Esophagus squamous epithelium (tissue), 5 donors: ENCODE measurements at regions not wholly inside any gene's neighbourhood (a gene's known extent, or its start where the extent isn't known, plus 50 kb on each side); places are given as distances from the start of the nearest gene placed in this dataset.

Experiments used
- DNase-seq: peaks from one replicate; lab custom pipeline; 2025; lab: John Stamatoyannopoulos, UW
- H3K27ac ChIP-seq, 4 donors: fragments of 200-600 bp; sonication (generic); one replicate each; pipeline ENCODE4 v1.5.1; 2016 to 2019; ENCODE audit warnings: mild to moderate bottlenecking in 1 of 4
- H3K27me3 ChIP-seq, 4 donors: fragments of 200-600 bp; sonication (generic); 1 replicate in 3 of 4; 2 replicates in 1 of 4; pipeline versions ENCODE4 v1.5.1 to v1.6.0; 2017 to 2021; ENCODE audit warnings: antibody characterized with exemption in 1 of 4
- H3K36me3 ChIP-seq, 3 donors: fragments of 200-600 bp; sonication (generic); one replicate each; pipeline ENCODE4 v1.5.1; 2016 to 2019
- H3K4me1 ChIP-seq, 3 donors: fragments of 200-600 bp; sonication (generic); one replicate each; pipeline ENCODE4 v1.5.1; 2017 to 2019
- H3K4me3 ChIP-seq, 4 donors: fragments of 200-600 bp; sonication (generic); 1 replicate in 3 of 4; 2 replicates in 1 of 4; pipeline ENCODE4 v1.5.1; 2016 to 2019; ENCODE audit warnings: mild to moderate bottlenecking in 2 of 4, moderate library complexity in 1 of 4
- H3K9me3 ChIP-seq, 3 donors: fragments of 200-600 bp; sonication (generic); one replicate each; pipeline ENCODE4 v1.5.1; 2016 to 2019
- CTCF ChIP-seq, 6 experiments: fragments of 450-650 bp in 4 of 6; fragments of 200-600 bp in 2 of 6; sonication (generic) in 2 of 6; IDR thresholded peaks; one replicate each; pipeline ENCODE4 v1.5.1; 2016 to 2019; ENCODE audit warnings: antibody characterized with exemption in 6 of 6, mild to moderate bottlenecking in 4 of 6, moderate library complexity in 4 of 6
- POLR2A ChIP-seq, 4 donors: fragments of 450-650 bp; IDR thresholded peaks; one replicate each; pipeline ENCODE4 v1.6.1; 2017; ENCODE audit warnings: antibody characterized with exemption in 4 of 4, mild to moderate bottlenecking in 4 of 4, moderate library complexity in 3 of 4
- WGBS, 2 donors: methylation state at CpG; one replicate each; pipeline ENCODE4 v1.1.5; 2018; 5-methylcytosine and 5-hydroxymethylcytosine counted together
- intact Hi-C: fragments of 100-400 bp; cut with DNase I; formaldehyde crosslinking; loops from one replicate; pipeline ENCODE4 v1.15.0; 2022
- donor health status: DM: yes; HTN: yes; CAD: no.

- H3K9me3 ChIP-seq: peaks cover 0 to 9% (median 0%) of the 10 kb centered on the region in 3 donors
- no peak overlapping the region for H3K4me3 ChIP-seq
- H3K27me3 ChIP-seq: no peaks in the 10 kb centered on the region
- no peak for DNase-seq
- no peaks in the 10 kb centered on the region for H3K36me3 ChIP-seq
- H3K4me1 ChIP-seq: no peaks in the 10 kb centered on the region
- TF ChIP-seq CTCF (IDR thresholded peaks at IDR 0.05) (no peak), POLR2A (IDR thresholded peaks at IDR 0.05) (no peak)
- intact Hi-C loops: no loop called here
- 83 to 89% methylated on average over 2 of the region's 2 CpGs for WGBS, 2 donors
- no peak overlapping the region for H3K27ac ChIP-seq
These were observed 89.9 kb upstream of the DHX15 start for GRCh38 chr4:24674279-24674678.

GRCh38 chr4:24675721-24676389 lies 91.5 kb upstream of the DHX15 start:
- Histone ChIP-seq H3K27ac (no peak overlapping the region), H3K36me3 (no peaks in the 10 kb centered on the region), H3K4me1 (no peaks in the 10 kb centered on the region), H3K4me3 (no peak overlapping the region), H3K27me3 (no peaks in the 10 kb centered on the region), H3K9me3 (peaks cover 0 to 9% (median 0%) of the 10 kb centered on the region in 3 donors)
- TF ChIP-seq POLR2A (IDR thresholded peaks at IDR 0.05): no peak
- no peak for TF ChIP-seq CTCF (IDR thresholded peaks at IDR 0.05)
- WGBS, 2 donors: 31 to 64% methylated on average over 1 to 2 of the region's 2 CpGs
- no peak for DNase-seq
- intact Hi-C loops: no loop called here

- no peaks in the 10 kb centered on the region for H3K4me1 ChIP-seq
- H3K4me3 ChIP-seq: no peak overlapping the region
- H3K27ac ChIP-seq: no peak overlapping the region
- intact Hi-C loops: no loop called here
- peaks cover 0 to 9% (median 0%) of the 10 kb centered on the region in 3 donors for H3K9me3 ChIP-seq
- no peak for TF ChIP-seq POLR2A (IDR thresholded peaks at IDR 0.05)
- TF ChIP-seq CTCF (IDR thresholded peaks at IDR 0.05): no peak
- H3K36me3 ChIP-seq: no peaks in the 10 kb centered on the region
- H3K27me3 ChIP-seq: no peaks in the 10 kb centered on the region
- 59% methylated on average over 4 of the region's 4 CpGs for WGBS, 2 donors
- DNase-seq: no peak
These were observed 93.6 kb upstream of the DHX15 start for GRCh38 chr4:24677909-24678308.

- H3K27me3 ChIP-seq: no peaks in the 10 kb centered on the region
- H3K4me1 ChIP-seq: no peaks in the 10 kb centered on the region
- H3K4me3 ChIP-seq: no peak overlapping the region
- intact Hi-C loops: no loop called here
- TF ChIP-seq CTCF (IDR thresholded peaks at IDR 0.05) (no peak), POLR2A (IDR thresholded peaks at IDR 0.05) (no peak)
- H3K27ac ChIP-seq: no peak overlapping the region
- H3K9me3 ChIP-seq: peaks cover 0 to 4% (median 0%) of the 10 kb centered on the region in 3 donors
- H3K36me3 ChIP-seq: no peaks in the 10 kb centered on the region
- DNase-seq: no peak
- 63 to 68% methylated on average over 9 of the region's 9 CpGs for WGBS, 2 donors
These were observed 96.5 kb upstream of the DHX15 start for GRCh38 chr4:24680746-24681448.

- Histone ChIP-seq H3K4me1 (peaks cover 0 to 7% (median 0%) of the 10 kb centered on the region in 3 donors), H3K27me3 (no peaks in the 10 kb centered on the region), H3K4me3 (no peak overlapping the region), H3K36me3 (no peaks in the 10 kb centered on the region), H3K9me3 (no peaks in the 10 kb centered on the region), H3K27ac (no peak overlapping the region)
- no peak for DNase-seq
- intact Hi-C loops: no loop called here
- 59 to 61% methylated on average over 7 of the region's 7 CpGs for WGBS, 2 donors
- TF ChIP-seq POLR2A (IDR thresholded peaks at IDR 0.05) (no peak), CTCF (IDR thresholded peaks at IDR 0.05) (no peak)
These were observed 98.8 kb upstream of the DHX15 start for GRCh38 chr4:24683116-24683515.
